ENCODE measurements at regions not wholly inside any gene's neighbourhood (a gene's known extent, or its start where the extent isn't known, plus 50 kb on each side); places are given as distances from the start of the nearest gene placed in this dataset.
"Not testable (repeated sequence)": the region's sequence is repeated elsewhere in the genome, so short reads cannot be mapped to it uniquely, and the experiment has no call there.

DNA sequence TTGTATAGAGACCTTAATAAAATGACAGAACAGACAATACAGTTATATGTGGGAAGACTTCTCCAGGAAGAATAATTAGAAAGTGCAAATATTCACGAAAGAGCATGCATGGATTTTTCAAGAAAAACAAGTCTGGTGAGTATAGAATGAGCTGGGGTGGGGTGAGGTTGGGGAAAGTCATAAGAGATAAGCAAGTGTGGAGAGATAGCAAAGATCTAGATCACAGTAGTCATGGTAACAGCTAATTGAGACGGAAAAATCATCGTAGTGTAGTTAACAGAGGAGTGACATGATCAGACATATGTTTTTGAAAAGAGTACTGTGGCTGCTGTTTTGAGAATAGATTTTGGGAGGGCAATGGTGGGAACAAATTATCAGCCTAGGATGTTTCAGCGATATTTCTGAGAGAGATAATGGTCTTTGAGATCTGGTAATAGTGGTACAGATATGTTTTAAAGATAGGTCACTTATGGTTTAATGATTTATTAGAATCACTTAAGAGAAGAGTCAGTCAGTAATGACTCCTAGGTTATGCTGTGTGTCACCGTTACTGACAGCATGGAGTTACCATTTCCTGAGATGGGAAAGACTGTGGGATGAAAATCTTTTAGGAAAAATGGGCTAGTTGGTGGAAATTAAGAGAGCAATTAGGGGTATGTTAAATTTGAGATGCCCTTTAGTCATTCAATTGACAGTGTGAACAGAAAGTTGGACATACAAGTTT lies 248.5 kb upstream of the SLC8A1 start:
- no peak for FAIRE-seq

DNA sequence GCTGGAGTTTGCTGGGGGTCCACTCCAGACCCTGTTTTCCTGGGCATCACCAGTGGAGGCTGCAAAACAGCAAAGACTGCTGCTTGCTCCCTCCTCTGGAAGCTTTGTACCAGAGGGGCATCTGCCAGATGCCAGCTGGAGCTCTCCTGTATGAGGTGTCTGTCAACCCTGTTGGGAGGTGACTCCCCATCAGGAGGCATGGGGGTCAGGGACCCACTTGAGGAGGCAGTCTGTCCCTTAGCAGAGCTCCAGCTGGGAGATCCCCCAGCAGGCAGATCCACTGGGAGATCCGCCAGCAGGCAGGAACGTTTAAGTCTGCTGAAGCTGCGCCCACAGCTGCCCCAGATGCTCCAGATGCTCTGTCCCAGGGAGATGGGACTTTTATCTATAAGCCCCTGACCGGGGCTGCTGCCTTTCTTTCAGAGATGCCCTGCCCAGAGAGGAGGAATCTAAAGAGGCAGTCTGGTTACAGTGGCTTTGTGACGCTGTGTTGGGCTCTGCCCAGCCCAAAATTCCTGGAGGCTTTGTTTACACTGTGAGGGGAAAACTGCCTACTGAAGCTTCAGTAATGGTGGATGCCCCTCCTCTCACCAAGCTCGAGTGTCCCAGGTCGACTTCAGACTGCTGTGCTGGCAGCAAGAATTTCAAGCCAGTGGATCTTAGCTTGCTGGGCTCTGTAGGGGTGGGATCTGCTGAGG lies 260.5 kb upstream of the SLC8A1 start:
- FAIRE-seq: not testable (repeated sequence)

DNA sequence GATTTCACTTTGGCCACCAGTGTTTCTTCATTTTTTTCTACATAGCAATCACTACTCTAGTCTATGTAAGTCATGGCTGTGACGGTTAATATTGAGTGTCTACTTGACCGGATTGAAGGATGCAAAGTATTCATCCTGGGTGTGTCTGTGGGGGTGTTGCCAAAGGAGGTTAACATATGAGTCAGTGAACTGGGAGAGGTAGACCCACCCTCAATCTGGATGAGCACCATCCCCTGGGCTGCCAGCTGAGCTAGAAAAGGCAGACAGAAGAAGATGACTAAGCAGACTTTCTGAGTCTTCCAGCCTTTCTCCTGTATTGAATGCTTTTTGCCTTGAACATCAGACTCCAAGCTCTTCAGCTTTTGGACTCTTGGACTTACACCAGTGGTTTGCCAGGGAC lies 265.0 kb upstream of the SLC8A1 start:
- no peak for FAIRE-seq

DNA sequence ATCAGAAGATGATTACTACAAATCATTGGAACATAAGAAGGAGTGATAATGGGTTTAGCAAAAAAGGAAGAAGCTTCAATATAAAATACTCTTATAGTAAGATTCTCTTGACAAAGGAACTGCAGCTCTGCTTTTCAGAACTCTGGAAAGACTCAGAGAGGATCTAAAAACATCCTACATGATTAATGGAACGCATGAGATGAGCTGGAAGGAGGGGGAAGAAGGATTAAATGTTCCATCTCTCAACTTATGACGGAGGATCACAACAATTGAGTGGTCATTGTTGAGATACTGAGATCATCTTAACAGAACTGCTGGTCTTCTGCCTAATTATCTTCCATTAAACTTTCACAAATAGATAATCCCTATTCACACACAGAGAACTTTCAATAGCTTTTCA lies 267.5 kb upstream of the SLC8A1 start:
- FAIRE-seq: no peak

DNA sequence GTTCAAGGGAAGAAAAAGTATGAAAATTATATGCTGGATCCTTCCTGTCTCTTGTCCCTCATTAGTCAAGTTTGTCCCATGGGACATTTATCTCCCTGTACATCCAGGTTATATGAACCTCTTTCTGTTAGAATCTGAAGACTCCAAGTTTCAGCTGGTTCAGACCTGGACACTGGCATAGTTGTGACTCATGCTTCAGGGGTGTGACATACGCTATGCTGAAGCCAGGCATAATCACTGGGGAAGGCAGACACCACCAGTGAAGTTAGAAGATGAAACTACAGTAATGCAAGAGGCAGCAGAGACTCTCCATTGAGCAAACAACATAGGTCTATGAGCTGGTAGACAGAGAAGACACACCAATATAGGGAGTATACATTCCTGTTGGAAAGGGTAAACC lies 269.7 kb upstream of the SLC8A1 start:
- FAIRE-seq: no peak

DNA sequence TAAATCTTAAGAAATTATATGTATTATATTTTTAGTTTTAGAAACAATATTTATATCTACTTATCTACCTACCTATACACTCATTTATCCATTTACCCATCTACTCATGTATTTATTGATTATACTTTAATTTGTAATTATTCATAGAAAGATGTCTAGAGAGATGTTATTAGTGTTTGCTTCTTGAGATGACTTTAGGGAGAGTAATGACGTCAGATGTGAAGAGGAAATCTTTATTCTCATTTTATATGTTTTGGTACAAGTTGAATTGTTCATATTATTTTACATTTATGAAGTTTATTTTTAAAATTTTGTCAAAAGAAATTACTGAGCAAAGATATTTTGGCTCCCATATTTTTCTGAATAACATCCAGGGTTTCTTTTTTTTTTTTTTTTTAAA lies 271.3 kb upstream of the SLC8A1 start:
- FAIRE-seq: no peak

DNA sequence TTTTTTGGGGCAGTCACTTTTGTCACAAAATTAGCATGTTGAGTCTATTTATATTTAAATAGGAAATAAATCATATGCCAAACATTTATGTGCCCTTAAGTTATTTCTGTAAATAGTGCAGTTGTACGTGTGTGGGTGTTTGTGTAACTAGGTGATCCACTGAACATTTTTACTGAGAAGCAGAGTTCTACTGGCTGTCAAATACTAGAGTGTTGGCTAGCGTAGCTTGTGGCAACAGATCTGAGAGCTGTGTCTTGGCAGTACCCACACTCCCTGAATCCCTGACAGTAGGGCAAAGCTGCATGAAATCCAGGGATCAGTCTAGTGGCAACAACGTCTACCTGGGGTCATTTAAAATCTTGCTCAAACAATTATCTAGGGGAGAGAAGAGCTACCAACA lies 273.1 kb upstream of the SLC8A1 start:
- no peak for FAIRE-seq

DNA sequence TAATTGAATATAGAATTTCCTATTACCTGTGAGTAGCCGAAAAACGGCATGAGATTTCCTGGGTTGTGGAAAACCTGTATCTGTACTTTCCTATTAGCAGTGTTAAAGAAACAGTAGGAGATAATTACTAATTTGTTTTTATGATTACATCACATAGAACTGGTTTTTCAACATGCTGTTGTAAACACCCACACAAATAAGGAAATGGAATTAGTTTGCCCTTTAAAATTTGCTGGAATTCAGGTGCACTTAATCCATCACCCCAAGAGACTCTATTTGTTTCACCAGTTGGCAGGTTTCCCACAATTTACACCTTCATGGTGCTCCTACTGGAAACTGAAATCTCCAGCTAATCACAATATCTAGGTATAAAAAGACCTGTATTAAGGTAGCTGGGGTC lies 274.1 kb upstream of the SLC8A1 start:
- FAIRE-seq: no peak

DNA sequence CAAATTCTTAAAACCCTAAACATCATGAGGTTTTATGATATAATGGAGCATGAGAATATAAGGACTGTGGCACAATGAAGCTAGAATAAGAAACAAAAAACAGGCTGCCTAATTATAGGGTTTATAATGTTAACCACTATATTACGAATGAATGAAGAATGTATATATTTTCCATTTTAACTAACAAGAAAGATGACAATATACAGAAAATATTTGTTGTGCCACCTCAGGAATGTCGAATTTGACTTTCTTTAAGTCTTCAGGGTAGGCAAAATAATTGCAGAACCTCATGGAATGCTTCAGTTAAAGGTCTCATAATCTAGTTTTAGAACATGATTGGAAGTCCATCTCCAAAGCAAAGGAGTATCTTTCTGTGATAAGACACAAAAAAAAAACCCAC lies 282.9 kb upstream of the SLC8A1 start:
- no peak for FAIRE-seq

DNA sequence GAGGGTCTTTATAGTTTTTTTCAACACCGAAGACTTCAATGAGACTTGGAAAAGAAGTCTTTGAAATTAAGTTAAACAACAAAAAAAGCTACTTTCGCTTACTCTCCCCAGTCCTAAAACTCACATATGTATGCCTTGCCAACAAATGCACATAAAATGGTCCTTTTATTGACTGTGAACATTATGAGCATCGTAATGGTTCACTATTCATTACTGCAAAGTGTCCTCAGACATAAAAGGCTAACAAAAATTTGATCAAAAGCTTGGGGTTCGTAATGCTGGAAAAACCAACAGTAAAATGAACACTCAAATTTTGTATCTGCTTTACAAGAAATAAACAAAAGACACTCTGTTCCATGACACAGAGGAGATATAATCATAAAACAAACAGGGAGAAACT lies 285.3 kb upstream of the SLC8A1 start:
- no peak for FAIRE-seq

DNA sequence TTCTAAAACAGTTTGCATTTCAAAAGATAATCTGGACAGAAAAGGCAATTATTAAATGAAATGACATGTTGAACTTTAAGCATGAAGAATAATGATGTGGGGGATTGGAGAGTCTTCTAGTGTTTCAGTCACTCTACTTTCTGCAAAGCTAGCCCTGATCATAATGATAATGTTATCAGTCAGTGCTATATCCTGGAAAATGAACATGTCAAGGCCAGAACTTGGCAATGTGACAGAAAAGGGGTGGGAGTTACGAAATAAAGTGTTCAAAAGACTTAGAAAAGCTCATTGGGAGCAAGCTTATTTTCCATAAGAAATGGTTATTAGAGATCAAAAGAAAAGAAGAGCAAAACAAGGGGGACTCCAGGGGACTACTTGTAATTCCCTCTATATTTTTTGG lies 288.5 kb upstream of the SLC8A1 start:
- FAIRE-seq: no peak

DNA sequence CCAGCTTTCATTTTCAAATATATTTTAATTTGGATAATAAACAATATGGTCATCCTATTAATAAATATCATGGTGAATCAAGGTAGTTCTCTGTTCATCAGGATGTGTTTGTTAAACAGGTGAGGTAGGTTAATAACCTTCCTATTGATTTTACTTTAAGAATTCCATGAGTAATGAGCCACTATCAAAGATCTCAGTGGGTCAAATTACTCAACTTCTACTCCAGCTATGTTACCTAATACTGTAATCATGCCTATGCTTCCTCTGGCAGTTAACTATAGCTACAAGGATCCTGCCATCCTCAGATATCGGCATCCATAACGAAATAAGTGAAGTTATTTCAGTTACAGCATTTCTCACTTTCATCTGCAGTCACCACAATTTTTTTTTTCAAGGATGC lies 289.6 kb upstream of the SLC8A1 start:
- FAIRE-seq: no peak

DNA sequence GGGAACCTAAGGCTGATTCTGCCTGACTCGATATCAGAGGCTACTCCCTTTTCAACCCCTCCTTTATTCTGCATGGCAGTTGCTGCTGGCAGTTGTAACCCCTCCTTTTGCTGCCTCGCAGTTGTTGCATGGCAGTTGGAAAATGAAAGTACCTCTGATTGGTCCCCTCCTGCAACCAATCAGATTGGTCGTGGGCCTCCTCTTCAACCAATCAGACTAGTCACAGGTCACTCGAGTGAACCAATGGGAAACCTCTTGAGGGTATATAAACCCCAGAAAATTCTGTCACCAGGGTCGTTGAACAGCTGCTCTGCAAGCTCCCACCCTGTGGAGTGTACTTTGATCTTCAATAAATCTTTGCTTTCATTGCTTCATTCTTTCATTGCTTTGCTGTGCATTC lies 294.3 kb upstream of the SLC8A1 start:
- FAIRE-seq: no peak

DNA sequence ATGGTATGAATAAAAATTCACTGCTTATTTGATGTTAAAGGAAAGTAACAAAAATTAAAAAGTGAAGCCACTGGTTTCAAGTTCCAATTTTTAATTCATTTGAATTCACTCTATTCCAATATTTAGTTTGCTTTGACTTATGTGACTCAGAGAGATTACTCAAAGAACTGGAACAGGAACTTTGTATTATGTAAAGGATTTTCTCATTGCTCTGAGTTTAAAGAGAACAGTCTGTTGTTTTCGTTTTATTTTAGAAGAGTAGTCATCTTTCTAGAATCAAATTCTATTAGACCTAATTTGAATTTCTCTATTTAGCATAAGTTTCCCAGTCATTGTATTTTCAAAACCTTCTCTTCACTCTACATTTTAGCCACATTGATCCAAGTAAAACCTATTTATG lies 300.1 kb upstream of the SLC8A1 start:
- no peak for FAIRE-seq

DNA sequence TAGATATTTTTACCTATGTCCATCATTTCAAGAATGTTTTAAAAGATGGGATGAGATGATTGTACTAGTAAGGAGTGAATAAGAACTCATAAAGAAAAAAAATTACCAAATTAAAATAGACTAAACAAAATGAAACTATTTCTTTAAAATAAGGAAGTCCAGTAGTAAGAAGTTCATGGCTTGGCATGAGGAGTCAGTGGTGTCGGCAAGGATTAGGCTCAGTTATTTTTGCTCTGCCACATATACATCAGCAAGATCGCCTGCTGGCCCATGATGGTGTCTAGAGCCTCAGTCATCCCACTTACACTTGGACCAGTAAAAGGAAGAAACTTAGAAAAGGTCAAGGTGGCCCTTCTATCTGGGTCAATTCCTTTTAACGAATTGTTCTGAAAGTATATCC lies 300.9 kb upstream of the SLC8A1 start:
- no peak for FAIRE-seq

DNA sequence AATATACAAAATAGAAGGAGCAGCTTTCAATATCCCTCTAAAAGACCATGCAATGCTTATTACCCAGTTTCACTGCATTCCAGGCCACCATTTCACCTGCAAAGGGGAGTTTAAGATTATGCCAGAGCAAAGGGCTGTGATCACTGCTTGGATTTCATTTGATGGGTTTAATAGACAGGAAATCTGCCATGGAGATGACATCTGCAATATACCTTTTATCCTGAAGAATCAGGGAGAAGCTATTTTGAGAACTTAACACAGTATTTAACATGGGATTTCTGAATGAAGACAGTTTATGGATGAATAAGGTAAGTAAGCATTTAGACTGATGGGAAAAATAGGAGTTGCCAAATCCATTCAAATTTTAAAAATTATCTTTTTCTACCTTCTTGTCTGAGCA lies 303.0 kb upstream of the SLC8A1 start:
- FAIRE-seq: no peak

DNA sequence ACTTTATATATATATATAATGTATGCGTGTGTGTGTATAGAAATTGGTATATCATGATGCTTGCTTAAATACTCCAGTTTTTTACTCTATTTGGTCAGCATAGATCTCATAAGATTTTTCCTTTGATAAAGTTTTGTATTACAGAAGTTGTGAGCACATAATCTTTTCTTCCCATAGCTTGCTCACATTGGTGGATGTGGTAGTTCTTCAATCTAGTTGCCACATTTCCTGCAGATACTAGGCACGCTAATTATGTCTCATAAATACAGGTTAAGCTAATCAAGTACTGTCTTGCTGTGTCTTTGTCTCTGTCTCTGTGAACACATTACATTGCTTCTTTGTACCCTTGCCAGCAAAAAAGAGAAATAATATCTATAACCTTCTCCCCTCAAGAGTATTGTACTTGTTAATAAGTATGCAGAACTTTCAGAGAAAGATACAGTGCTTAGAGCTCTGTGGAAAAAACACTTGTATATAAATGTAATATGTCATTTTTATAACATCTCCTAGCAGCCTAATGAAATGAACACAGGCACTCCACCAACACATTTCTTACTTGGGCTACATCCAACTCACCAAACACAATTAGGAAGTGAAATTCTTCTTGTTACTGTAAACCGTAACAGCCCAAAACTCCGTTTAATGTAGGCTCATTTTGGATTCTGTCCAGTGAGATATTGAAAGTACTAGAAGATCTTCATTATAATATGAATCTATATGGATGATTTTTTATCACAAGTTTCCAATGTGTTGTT lies 306.7 kb upstream of the SLC8A1 start:
- FAIRE-seq: no peak

DNA sequence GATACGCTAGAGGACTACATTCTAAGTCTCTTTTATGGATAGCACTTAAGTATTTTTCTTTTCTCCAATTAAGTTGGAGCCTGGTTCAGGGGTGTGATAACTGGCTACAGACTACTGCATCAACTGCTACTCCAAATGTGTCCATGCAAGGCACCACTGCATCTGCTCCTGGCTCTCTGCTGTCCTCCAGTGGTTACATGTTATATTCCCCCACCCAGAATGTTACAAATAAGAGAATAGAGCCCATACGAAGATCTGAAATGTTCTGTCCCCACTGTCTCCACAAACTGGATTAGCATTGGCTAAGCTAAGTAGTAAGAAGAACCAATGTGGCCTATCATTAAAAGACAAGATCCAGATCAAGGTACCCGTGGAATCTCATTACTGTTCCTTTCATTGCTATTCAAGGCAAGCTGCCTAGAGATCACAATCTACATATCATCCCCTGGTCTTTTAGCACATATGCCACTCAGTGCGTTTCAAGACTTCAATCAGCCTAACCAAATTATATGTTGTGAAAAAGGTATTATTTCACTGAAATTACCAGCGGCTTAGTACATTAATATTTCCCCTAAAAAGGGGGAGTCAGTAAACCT lies 308.3 kb upstream of the SLC8A1 start:
- no peak for FAIRE-seq

DNA sequence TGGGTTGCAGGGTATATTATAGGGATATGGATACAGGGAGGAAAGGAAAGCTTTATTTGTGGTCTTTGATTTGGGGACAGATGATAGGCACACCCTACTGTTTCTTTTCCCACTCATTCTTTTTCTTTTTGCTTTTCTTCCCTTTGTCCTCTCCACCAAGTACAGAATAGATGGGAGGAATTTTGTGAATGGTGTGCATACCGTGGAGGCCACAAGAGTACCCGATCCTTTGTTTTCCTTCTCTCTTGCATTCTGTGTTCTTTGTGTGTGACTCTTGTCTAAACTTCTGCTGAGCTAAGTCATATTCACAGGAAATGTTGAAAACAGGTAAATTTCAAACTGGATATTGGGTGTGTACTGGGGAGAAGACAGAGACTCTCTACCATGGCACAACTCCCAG lies 321.4 kb upstream of the SLC8A1 start:
- FAIRE-seq: no peak

DNA sequence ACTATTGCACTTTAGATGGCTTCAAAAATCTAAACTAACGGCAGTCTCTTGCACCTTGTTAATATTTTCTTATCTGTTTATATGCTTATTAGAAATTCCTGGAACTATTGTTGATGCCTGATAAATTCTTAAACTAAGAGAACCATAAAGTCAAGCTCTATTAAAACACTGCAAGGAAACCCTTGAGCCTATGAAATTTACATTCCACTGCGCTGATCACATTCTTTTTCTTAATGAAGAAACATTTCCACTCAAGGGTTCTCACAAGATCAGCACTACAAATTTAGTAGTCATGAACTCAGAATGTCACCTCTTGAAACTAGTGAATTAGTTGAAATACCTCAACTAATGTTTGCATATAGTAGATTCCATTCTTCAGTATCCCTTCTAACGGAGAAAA lies 331.8 kb upstream of the SLC8A1 start:
- FAIRE-seq: no peak

DNA sequence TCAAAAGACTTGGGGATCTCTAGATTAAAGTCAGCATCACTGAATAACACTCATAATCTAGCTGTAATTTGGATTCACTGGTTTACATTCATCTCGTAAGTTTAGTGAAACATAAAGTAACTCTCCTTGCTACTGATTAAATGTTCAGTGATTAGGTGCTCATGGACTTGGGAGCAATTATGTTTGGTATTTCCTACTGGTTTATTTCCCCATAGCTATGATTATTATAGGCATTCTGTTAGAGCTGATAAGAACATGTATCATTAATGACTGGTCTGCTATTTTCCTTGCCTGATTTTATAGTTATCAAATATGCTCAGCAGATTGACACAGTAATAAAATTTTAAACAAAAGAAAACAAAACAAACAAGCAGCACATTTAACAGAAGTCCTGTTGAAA lies 334.7 kb upstream of the SLC8A1 start:
- FAIRE-seq: no peak

DNA sequence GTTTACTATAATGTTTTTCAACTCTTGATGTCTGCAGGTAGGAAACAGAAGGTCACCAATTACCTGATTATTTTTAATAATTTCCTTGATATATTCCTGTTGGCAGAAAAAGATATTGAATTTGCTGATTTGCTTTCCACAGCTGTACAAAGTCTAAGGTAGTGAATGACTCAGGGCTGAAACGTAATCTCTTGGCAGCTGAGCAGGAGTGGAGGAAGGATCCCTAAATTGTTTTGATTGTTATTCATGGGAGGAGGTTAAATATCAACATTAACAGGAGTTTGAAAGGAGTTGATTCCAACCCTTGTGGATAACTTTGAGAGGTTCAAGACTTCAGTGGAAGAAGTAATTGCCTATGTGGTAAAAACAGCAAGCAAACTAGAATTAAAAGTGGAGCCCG lies 345.2 kb upstream of the SLC8A1 start:
- no peak for FAIRE-seq

DNA sequence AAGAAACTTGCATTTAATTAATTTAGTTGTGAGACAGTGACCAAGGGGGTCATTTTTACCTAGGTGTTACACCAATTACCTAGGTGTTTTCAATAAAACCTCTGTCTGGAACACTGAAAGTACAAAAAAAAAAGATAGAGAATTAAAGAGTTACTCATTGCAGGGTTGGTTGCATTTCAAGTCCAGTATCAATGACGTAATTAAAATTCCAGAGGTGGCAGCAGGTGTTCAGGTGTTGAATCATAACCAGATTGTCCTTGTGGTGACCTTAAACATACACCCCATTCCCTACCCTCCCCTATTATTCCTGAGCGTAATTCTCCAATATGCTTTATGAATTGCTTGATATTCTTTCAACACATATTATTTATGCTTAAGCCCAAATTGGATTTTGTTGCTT lies 352.0 kb upstream of the SLC8A1 start:
- FAIRE-seq: no peak

DNA sequence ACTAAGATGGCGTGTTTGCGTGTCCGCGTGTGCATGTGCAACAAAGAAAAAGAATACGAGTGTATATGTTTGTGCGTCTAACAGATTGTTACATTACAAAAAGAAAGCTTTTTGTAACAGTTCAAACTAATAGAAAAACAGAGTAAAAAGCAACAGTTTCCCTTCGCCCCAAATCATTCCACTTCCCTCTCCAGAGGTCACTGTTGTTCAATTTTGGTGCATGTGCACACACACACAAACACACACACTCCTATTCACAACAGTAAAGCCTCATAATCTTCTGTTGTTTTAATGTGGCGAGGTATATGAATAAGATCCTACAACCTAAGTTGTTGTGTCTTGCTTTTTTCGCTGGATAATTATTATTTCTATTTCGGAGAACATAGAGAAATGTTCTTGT lies 357.3 kb upstream of the SLC8A1 start:
- no peak for FAIRE-seq

All from colon (tissue), 2 donors.